ENCODE measurements at regions not wholly inside any gene's neighbourhood (a gene's known extent, or its start where the extent isn't known, plus 50 kb on each side); places are given as distances from the start of the nearest gene placed in this dataset.

GRCh38 chr10:131646551-131647525 lies 254.0 kb upstream of the PPP2R2D start:
- DNase-seq (ENCODE audit: low read depth in 1 of 2, low spot score in 1 of 2) = no peak

DNA sequence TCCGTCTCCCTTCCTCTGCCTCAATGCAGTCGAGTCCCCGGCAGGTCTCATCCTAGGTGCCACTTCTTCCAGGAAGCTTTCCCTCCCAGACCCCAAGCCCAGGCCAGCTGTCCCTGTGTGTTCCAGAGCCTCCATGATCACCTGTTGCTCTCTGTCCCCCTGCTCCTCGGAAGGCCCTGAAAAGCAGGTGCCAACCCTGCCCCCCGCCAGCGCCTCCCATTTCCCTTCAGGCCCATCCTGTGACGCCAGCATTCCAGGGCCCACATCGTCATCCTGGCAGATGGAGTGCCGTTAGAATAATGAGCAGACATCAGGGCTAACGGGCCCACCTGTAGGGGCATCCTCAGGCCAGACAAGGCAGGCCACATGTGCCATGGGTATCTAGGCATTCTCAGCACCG lies 253.0 kb upstream of the PPP2R2D start:
- DNase-seq (ENCODE audit: low read depth in 1 of 2, low spot score in 1 of 2) = no peak

DNA sequence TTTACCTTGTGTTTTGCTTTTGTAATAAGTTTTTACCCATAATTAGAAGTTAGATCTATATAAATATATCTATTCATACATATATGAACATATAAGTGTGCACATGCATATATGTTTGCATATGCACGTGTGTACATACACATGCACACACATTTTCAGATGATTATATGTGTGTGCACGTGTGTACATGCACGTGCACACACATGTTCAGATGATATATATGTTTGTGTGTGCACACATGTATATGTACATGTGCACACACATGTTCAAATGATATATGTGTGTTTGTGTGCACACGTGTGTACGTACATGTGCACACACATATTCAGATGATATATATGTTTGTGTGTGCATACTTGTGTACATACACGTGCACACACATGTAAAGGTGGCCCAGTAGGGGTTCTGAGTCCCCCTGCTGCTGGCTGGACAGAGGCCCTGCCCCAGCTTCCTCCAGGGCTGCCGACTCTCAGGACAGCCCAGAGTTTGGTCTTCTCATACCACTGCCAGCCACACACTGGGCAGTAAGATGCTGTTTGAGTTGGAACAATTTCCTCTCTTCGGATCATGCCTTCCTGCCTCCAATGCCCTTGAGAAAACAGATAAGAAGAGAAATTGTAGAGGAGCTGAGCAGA lies 252.3 kb upstream of the PPP2R2D start:
- DNase-seq (ENCODE audit: low read depth in 1 of 2, low spot score in 1 of 2) = no peak

- no peak for DNase-seq (ENCODE audit: low read depth in 1 of 2, low spot score in 1 of 2)
Measured at GRCh38 chr10:131649617-131650016, 251.2 kb upstream of the PPP2R2D start.

DNA sequence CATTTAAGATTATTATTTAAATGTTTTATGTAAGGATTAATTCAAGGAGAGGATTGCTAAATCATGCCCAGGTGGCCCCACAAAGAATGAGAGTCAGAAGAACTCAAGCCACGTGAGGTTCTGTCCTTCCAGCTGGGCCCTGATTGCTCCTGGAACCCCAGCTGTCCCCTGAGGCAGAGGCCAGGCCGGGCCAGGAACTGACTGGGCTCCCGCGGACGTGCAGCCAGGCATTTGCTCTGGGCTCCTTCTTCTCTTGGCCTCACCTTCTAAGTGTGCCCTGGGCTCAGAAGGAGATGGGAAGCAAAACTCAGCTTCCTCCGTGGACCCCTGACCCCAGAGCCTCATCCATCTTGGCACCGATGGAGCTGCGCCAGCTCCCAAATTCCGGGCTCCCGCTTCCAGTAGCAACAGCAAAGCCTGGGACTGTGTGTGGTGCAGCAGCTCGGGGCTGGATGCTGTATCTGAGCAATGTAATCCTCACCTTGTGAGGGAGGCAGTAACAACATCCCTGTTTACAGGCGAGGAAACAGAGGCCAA lies 250.6 kb upstream of the PPP2R2D start:
- no peak for DNase-seq (ENCODE audit: low read depth in 1 of 2, low spot score in 1 of 2)

DNA sequence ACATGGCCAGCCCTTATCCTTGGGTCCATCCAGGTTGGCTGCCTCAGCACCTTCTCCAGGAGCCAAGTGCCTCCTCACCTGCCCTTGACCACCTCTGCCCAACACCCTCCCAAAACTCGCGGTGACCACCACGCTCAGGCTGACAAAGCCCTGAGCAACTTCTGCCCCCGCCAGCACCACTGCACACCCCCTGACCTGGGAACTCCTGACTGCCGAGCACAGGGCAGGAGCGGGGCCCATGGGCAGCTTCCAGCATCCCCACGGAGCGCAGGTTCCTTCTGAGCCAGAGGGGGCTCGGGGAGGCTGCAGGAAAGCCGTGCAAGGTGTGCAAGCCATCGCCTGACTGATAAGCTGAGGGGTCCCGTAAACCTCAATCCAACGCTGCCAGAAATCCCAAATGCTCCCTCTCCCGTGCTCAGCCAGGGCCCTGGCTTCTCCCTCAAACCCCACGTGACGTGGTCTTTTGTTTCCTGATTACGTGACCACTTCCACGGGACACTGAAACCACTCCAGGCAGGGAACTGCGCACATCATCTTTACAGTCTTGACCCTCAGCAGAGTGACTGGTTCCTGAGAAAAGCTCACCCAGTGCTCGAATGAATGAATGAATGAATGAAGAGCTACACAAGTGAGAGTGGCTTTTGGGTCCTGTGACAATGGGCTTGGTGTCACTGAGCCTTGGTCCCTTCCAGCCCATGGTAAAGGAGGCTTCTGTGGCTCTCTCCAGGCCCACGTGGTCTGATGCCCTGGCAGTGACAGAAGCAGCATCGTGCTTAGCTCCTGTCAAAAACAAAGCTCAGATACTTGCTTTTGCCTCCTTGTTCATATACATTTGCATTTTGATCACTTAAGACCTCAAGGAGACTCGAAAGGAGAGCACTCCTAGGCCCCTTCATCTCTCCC lies 249.8 kb upstream of the PPP2R2D start:
- DNase-seq (ENCODE audit: low read depth in 1 of 2, low spot score in 1 of 2) = no peak

DNA sequence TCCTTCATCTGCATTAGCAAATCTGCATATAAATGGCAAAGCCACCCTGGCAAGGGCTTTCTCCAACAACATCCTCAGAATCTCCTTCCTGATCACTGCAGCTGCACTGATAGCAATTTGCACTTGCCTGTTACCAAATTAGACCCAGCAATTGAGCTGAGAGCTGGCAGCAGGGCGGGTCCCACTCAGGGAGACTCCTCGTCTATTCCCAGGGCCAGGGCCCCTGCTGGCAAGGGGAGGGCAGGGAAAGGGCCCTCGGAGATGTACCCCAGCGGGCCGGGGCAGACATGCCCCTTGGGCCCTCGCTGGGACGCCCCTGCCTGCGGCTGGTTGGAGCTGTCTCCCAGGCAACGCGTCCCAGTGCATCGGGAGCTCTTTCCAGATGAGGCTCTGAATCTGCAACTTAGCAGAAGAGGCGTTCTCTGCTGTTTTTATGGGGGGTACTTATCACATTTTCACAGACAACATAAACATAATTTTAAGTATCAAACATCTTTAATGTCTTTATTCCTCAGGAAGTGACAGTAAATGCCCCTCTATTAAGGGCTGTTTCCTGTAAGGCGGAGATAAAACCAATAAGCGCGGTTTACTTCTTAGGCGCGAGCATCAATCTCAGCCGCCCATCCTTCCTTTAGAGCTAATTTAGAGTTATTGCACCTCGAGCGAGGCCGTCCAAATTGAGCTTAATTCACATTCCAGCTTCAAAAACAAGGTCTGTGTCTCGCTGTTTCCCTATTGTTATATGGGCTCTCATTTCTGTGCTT lies 249.0 kb upstream of the PPP2R2D start:
- no peak for DNase-seq (ENCODE audit: low read depth in 1 of 2, low spot score in 1 of 2)

DNA sequence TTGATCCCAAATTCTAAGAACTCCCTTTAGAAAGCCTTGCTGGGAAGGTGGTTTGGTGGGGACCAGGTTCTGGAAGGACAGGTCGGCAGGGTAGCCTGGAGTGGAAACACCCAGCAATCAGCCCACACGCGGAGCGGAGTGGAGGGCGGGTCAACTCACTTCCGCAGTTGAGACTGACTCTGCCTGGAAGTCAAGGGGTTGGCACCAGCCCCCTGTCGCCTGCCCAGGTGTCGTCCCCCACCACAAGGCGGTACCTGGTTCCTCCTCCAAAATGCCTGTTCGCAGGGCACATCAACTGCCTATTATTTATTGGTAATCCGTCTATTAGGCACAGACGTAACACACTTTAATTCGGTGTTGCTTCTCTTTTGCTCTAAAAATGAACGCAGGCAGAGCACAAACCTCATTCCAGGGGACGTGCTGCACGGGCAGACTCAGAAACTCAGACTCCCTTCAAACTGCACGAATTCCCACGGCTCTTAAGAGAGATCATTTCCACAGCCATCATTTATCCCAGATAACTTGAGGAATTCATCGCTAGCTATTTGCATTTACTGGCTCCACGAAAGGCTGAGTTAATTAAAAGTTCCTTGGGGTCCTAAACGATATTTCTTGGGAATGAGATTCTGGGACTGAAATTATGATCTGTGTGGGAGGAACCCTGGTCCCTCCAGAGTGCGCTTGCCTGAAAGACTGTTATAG lies 248.2 kb upstream of the PPP2R2D start:
- no peak for DNase-seq (ENCODE audit: low read depth in 1 of 2, low spot score in 1 of 2)

- no peak for DNase-seq (ENCODE audit: low read depth in 1 of 2, low spot score in 1 of 2)
Measured at GRCh38 chr10:131653140-131653539, 247.7 kb upstream of the PPP2R2D start.

DNA sequence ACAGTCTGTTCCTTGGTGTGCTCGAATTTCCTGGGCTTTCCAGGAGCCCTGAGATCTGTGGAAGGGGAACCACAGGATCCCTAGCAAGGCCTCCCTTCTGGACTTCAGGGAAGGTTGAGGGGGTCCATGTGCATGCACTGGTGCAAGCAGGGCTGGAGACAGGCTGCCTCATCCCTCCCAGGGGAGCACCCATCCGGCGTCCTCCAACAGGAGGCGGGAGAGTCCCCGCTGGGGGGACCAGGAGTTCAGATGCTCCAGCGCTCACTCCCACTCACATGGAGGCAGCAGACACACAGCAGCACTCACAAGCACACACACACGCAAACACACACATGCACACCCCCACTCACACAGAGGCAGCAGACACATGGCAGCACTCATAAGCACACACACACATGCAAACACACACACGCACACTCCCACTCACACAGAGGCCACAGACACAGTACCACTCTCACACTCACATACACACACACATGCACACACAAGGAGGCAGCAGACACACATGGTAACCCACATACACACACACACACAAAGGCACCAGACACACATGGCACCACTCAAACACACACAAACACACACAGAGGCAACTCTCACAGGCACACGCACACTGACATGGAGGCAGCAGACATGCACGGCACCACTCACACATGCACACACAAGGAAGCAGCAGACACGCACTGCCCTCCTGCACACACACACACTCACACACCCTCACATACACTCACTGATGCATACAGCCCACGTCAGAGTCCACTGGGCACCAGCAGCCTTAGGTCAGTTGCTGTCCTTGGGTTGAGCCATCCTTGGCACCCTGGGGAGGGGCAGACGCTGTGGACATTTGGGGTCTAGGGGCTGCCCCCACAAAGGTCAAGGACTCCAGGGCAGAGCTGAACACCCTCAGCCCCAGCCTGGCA lies 247.0 kb upstream of the PPP2R2D start:
- DNase-seq (ENCODE audit: low read depth in 1 of 2, low spot score in 1 of 2) = no peak

- no peak for DNase-seq (ENCODE audit: low read depth in 1 of 2, low spot score in 1 of 2)
Measured at GRCh38 chr10:131654471-131655087, 246.2 kb upstream of the PPP2R2D start.

DNA sequence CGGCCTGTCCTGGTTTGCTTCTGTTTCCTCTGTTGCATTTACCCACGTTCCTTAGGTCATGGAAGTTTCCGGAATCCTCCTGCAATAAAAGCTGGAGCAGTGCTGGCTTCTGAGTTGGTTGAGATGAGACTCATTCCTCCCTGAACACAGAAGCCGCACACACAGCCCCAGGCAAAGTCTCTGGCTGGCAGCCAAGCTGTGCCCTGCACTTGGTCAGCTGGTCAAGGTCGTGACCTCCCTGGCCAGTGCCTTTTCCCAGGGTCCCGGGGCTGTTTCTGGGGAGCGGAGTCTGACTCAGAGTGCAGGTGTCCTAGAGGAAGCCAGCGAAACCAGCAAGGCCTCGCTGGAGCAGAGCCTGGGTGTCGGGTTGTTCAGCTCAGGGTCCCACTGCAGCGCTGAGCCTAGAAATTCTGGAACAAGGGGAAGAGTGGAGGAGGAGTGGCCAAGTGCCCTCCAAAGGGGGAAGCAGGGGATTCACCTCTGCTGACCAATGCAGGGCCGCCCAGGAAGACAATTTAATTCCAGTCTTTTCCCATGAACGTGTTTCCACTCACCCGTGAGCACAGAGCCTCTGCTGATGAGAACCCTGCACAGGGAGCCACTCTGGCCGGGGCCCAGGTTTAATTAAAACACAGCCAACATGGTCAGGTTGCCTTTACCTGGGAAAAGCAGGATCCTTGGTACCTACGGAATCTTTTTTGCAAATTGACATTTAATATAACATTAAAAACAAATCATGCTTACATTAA lies 245.5 kb upstream of the PPP2R2D start:
- DNase-seq (ENCODE audit: low read depth in 1 of 2, low spot score in 1 of 2) = no peak

DNA sequence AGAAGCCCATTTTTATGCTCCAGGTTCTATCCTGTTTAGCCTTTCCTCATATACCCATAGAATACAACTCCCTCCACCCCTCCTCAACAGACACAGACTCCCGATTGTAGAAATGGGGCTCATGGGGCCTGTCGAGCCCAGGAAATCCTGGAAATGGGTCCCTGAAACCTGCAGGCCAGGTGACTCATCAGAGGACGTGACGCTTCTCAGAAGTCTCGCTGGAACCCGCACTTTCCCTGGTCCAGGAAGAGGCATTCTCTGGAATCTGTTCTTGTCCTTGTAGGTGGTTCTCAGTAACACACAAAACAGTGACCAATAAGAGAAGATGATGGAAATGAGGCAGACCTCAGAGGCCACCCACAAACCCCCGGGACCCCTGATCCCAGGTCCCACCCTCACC lies 244.8 kb upstream of the PPP2R2D start:
- no peak for DNase-seq (ENCODE audit: low read depth in 1 of 2, low spot score in 1 of 2)

- no peak for DNase-seq (ENCODE audit: low read depth in 1 of 2, low spot score in 1 of 2)
Measured at GRCh38 chr10:131656431-131656841, 244.4 kb upstream of the PPP2R2D start.

DNA sequence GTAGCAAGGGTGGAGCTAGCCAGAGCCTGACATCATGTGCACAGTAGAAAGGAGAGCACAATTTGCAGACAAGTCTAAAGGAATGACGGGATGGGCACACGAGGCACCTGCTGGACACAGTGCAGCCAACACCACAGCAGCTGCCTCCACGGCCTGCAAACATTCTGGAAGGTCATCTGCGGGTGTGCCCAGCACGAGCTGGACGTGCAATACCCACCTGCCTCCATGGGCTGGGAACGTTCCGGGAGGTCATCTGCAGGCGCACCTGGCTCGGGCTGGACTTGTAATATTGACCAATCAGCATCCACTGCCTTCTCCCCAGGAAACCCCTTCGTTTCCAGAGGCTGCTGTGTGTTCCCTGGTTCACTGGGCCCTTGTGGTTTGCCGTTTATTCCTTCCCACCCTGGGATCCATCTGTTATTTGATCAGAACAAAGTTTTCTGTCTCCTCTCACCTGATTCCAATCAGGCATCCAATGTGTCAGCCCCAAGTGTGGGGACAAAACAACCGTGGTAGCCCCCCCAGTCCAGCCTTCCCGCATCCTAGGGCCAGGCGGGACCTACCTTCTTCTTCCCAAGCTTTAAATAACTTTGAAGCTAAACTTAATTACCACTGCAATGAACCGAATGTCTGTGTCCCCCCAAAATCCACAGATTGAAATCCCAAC lies 243.4 kb upstream of the PPP2R2D start:
- DNase-seq (ENCODE audit: low read depth in 1 of 2, low spot score in 1 of 2) = no peak

DNA sequence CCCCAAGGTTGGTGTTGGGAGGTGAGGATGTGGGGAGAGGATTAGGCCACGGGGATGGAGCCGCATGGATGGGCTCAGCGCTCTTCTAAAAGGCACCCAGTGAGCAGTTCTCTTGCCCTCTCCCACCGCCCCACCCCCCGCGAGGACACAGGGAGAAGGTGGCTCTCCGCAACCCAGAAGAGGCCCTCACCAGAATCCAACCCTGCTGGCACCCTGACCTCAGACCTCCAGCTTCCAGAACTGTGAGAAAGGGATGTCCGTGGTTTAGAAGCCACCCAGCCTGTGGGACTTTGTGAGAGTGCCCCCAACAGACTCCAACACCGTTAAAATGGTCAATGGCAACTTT lies 242.8 kb upstream of the PPP2R2D start:
- no peak for DNase-seq (ENCODE audit: low read depth in 1 of 2, low spot score in 1 of 2)

DNA sequence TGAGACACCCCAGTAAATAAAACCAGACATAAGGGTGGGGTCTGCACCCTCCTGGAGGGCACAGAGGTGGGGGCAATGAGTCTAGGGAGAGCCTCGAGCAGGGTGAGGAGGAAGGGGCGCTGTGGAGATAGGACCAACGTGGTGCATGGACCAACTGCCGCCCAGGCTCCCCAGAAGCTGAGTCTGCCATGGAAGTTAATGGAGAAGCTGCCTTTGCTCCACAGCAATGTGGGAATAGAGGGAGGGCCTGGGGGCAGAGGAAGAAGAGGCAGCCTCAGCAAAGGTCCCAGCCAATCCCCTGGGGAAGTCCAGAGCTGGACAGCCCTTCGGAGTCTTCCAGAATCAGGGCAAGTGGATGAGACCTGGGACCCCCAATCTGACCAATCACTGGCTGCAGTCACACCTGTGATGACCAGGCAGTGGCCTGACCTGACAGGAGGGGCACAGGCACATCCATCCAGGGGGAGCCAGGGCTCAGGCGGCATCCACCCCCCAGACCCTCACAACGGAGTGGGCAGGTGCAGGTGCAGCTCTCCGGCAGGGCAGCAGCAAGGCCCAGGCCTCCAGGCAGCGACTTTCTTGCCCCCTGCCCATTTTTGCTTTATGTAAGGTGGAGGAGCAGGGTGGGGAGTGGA lies 242.2 kb upstream of the PPP2R2D start:
- DNase-seq (ENCODE audit: low read depth in 1 of 2, low spot score in 1 of 2) = no peak
